K562 (cell line): ENCODE measurements at regions not wholly inside any gene's neighbourhood (a gene's known extent, or its start where the extent isn't known, plus 50 kb on each side); places are given as distances from the start of the nearest gene placed in this dataset.
"Not testable (repeated sequence)": the region's sequence is repeated elsewhere in the genome, so short reads cannot be mapped to it uniquely, and the experiment has no call there.

ENCODE experiments used
- SIX5 ChIP-seq, 2 experiments: IDR thresholded peaks; 2 replicates each; pipeline ENCODE4 v1.6.1; 2011; ENCODE audit warnings: low read length in 2 of 2, borderline replicate concordance in 1 of 2, low read depth in 1 of 2, mild to moderate bottlenecking in 1 of 2, moderate library complexity in 1 of 2; ENCODE audit not compliant: insufficient read depth in 1 of 2
- YY1 ChIP-seq, 3 experiments: IDR thresholded peaks; 2 replicates each; pipeline ENCODE4 v1.6.1; 2011; ENCODE audit warnings: low read length in 2 of 3, mild to moderate bottlenecking in 2 of 3, moderate library complexity in 2 of 3, borderline replicate concordance in 1 of 3, control low read depth in 1 of 3, low read depth in 1 of 3; ENCODE audit not compliant: insufficient read depth in 3 of 3, insufficient replicate concordance in 2 of 3, control insufficient read depth in 1 of 3, insufficient read length in 1 of 3; ENCODE audit errors: extremely low read depth in 1 of 3
- TF ChIP-seq, protein P1 (sequence below): fragments of 250-450 bp; sonication (Bioruptor Pico); IDR thresholded peaks from 2 replicates; pipeline ENCODE4 v1.8.0; 2021; ENCODE audit warnings: moderate library complexity, mild to moderate bottlenecking, inconsistent platforms

DNA sequence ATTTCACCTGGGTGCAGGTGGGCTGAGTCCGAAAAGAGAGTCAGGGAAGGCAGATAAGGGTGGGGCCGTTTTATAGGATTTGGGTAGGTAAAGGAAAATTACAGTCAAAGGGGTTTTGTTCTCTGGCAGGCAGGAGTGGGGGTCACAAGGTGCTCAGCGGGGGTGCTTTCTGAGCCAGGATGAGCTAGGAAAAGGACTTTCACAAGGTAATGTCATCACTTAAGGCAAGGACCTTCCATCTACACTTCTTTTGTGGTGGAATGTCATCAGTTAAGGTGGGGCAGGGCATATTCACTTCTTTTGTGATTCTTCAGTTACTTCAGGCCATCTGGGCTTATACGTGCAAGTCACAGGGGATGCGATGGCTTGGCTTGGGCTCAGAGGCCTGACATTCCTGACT, 68.6 kb upstream of the ARG1 start:
- TF ChIP-seq YY1 (IDR thresholded peaks at IDR 0.05; ENCODE audit: borderline replicate concordance in 1 of 3, control insufficient read depth in 1 of 3, extremely low read depth in 1 of 3, insufficient read depth in 3 of 3, insufficient read length in 1 of 3, insufficient replicate concordance in 2 of 3, low read depth in 1 of 3, low read length in 2 of 3); SIX5 (IDR thresholded peaks at IDR 0.05; ENCODE audit: borderline replicate concordance in 1 of 2, insufficient read depth in 1 of 2, low read depth in 1 of 2, low read length in 2 of 2): not testable (repeated sequence)
- TF ChIP-seq, protein P1, sequence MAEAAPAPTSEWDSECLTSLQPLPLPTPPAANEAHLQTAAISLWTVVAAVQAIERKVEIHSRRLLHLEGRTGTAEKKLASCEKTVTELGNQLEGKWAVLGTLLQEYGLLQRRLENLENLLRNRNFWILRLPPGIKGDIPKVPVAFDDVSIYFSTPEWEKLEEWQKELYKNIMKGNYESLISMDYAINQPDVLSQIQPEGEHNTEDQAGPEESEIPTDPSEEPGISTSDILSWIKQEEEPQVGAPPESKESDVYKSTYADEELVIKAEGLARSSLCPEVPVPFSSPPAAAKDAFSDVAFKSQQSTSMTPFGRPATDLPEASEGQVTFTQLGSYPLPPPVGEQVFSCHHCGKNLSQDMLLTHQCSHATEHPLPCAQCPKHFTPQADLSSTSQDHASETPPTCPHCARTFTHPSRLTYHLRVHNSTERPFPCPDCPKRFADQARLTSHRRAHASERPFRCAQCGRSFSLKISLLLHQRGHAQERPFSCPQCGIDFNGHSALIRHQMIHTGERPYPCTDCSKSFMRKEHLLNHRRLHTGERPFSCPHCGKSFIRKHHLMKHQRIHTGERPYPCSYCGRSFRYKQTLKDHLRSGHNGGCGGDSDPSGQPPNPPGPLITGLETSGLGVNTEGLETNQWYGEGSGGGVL = not testable (repeated sequence)
